ENCODE measurements at regions not wholly inside any gene's neighbourhood (a gene's known extent, or its start where the extent isn't known, plus 50 kb on each side); places are given as distances from the start of the nearest gene placed in this dataset.

GRCh38 chr2:224293976-224294375 lies 107.9 kb downstream of the FAM124B start:
- WGBS = 81% methylated on average over 6 of the region's 6 CpGs
- H3K36me3 ChIP-seq (ENCODE audit: control insufficient read depth in 2 of 2, insufficient read depth in 2 of 2, low read length in 1 of 2) = no peaks in the 10 kb centered on the region

GRCh38 chr2:224287531-224287930 lies 114.4 kb downstream of the FAM124B start:
- Histone ChIP-seq H3K9me3 (ENCODE audit: control insufficient read depth in 2 of 2, insufficient read depth in 1 of 2, low read length in 1 of 2) (no peaks in the 10 kb centered on the region), H3K27me3 (ENCODE audit: control insufficient read depth in 2 of 2, insufficient read depth in 1 of 2, low read length in 1 of 2) (no peaks in the 10 kb centered on the region), H3K4me3 (ENCODE audit: low read length in 2 of 2) (no peak overlapping the region), H3K27ac (ENCODE audit: low read depth in 1 of 2, low read length in 1 of 2) (no peak overlapping the region), H3K4me1 (ENCODE audit: control insufficient read depth in 2 of 2, insufficient read depth in 2 of 2, low read length in 2 of 2) (no peaks in the 10 kb centered on the region), H3K36me3 (ENCODE audit: control insufficient read depth in 2 of 2, insufficient read depth in 2 of 2, low read length in 1 of 2) (no peaks in the 10 kb centered on the region)
- DNase-seq (ENCODE audit: low read depth in 6 of 9, low spot score in 9 of 9) = no peak
- WGBS = 92% methylated on average over 2 of the region's 2 CpGs

More at GRCh38 chr2:224293976-224294375, 107.9 kb downstream of the FAM124B start:
- Histone ChIP-seq H3K27me3 (ENCODE audit: control insufficient read depth in 2 of 2, insufficient read depth in 1 of 2, low read length in 1 of 2) (no peaks in the 10 kb centered on the region), H3K27ac (ENCODE audit: low read depth in 1 of 2, low read length in 1 of 2) (no peak overlapping the region), H3K4me1 (ENCODE audit: control insufficient read depth in 2 of 2, insufficient read depth in 2 of 2, low read length in 2 of 2) (no peaks in the 10 kb centered on the region), H3K9me3 (ENCODE audit: control insufficient read depth in 2 of 2, insufficient read depth in 1 of 2, low read length in 1 of 2) (no peaks in the 10 kb centered on the region), H3K4me3 (ENCODE audit: low read length in 2 of 2) (no peak overlapping the region)
- DNase-seq (ENCODE audit: low read depth in 6 of 9, low spot score in 9 of 9) = no peak

- Histone ChIP-seq H3K27ac (ENCODE audit: low read depth in 1 of 2, low read length in 1 of 2) (no peak overlapping the region), H3K27me3 (ENCODE audit: control insufficient read depth in 2 of 2, insufficient read depth in 1 of 2, low read length in 1 of 2) (no peaks in the 10 kb centered on the region), H3K9me3 (ENCODE audit: control insufficient read depth in 2 of 2, insufficient read depth in 1 of 2, low read length in 1 of 2) (no peaks in the 10 kb centered on the region), H3K4me1 (ENCODE audit: control insufficient read depth in 2 of 2, insufficient read depth in 2 of 2, low read length in 2 of 2) (no peaks in the 10 kb centered on the region), H3K36me3 (ENCODE audit: control insufficient read depth in 2 of 2, insufficient read depth in 2 of 2, low read length in 1 of 2) (no peaks in the 10 kb centered on the region), H3K4me3 (ENCODE audit: low read length in 2 of 2) (no peak overlapping the region)
- WGBS = 46% methylated on average over 2 of the region's 2 CpGs
- no peak for DNase-seq (ENCODE audit: low read depth in 6 of 9, low spot score in 9 of 9)
Observed at GRCh38 chr2:224286923-224287322, 115.0 kb downstream of the FAM124B start.

GRCh38 chr2:224284134-224284946 lies 117.6 kb downstream of the FAM124B start:
- Histone ChIP-seq H3K4me3 (ENCODE audit: low read length in 2 of 2) (no peak overlapping the region), H3K27me3 (ENCODE audit: control insufficient read depth in 2 of 2, insufficient read depth in 1 of 2, low read length in 1 of 2) (no peaks in the 10 kb centered on the region), H3K36me3 (ENCODE audit: control insufficient read depth in 2 of 2, insufficient read depth in 2 of 2, low read length in 1 of 2) (no peaks in the 10 kb centered on the region), H3K9me3 (ENCODE audit: control insufficient read depth in 2 of 2, insufficient read depth in 1 of 2, low read length in 1 of 2) (no peaks in the 10 kb centered on the region), H3K4me1 (ENCODE audit: control insufficient read depth in 2 of 2, insufficient read depth in 2 of 2, low read length in 2 of 2) (no peaks in the 10 kb centered on the region), H3K27ac (ENCODE audit: low read depth in 1 of 2, low read length in 1 of 2) (no peak overlapping the region)
- DNase-seq (ENCODE audit: low read depth in 6 of 9, low spot score in 9 of 9) = peak in 3 of 9 donors; percentile 8 to 23 (median 22)
- WGBS = 72% methylated on average over 1 of the region's 1 CpG

GRCh38 chr2:224283466-224283965 lies 118.4 kb downstream of the FAM124B start:
- no peaks in the 10 kb centered on the region for H3K36me3 ChIP-seq (ENCODE audit: control insufficient read depth in 2 of 2, insufficient read depth in 2 of 2, low read length in 1 of 2)
- H3K4me3 ChIP-seq (ENCODE audit: low read length in 2 of 2) = no peak overlapping the region
- 89% methylated on average over 8 of the region's 8 CpGs for WGBS
- no peaks in the 10 kb centered on the region for H3K9me3 ChIP-seq (ENCODE audit: control insufficient read depth in 2 of 2, insufficient read depth in 1 of 2, low read length in 1 of 2)
- no peaks in the 10 kb centered on the region for H3K4me1 ChIP-seq (ENCODE audit: control insufficient read depth in 2 of 2, insufficient read depth in 2 of 2, low read length in 2 of 2)
- no peaks in the 10 kb centered on the region for H3K27me3 ChIP-seq (ENCODE audit: control insufficient read depth in 2 of 2, insufficient read depth in 1 of 2, low read length in 1 of 2)
- H3K27ac ChIP-seq (ENCODE audit: low read depth in 1 of 2, low read length in 1 of 2) = no peak overlapping the region
- no peak for DNase-seq (ENCODE audit: low read depth in 6 of 9, low spot score in 9 of 9)

GRCh38 chr2:224281374-224281773 lies 120.5 kb downstream of the FAM124B start:
- Histone ChIP-seq H3K4me1 (ENCODE audit: control insufficient read depth in 2 of 2, insufficient read depth in 2 of 2, low read length in 2 of 2) (no peaks in the 10 kb centered on the region), H3K27ac (ENCODE audit: low read depth in 1 of 2, low read length in 1 of 2) (no peak overlapping the region), H3K4me3 (ENCODE audit: low read length in 2 of 2) (no peak overlapping the region), H3K9me3 (ENCODE audit: control insufficient read depth in 2 of 2, insufficient read depth in 1 of 2, low read length in 1 of 2) (no peaks in the 10 kb centered on the region), H3K36me3 (ENCODE audit: control insufficient read depth in 2 of 2, insufficient read depth in 2 of 2, low read length in 1 of 2) (no peaks in the 10 kb centered on the region), H3K27me3 (ENCODE audit: control insufficient read depth in 2 of 2, insufficient read depth in 1 of 2, low read length in 1 of 2) (no peaks in the 10 kb centered on the region)
- no peak for DNase-seq (ENCODE audit: low read depth in 6 of 9, low spot score in 9 of 9)
- WGBS = 94% methylated on average over 2 of the region's 2 CpGs

GRCh38 chr2:224278531-224278930 lies 123.4 kb downstream of the FAM124B start:
- H3K4me1 ChIP-seq (ENCODE audit: control insufficient read depth in 2 of 2, insufficient read depth in 2 of 2, low read length in 2 of 2) = no peaks in the 10 kb centered on the region
- no peaks in the 10 kb centered on the region for H3K9me3 ChIP-seq (ENCODE audit: control insufficient read depth in 2 of 2, insufficient read depth in 1 of 2, low read length in 1 of 2)
- no peaks in the 10 kb centered on the region for H3K36me3 ChIP-seq (ENCODE audit: control insufficient read depth in 2 of 2, insufficient read depth in 2 of 2, low read length in 1 of 2)
- no peaks in the 10 kb centered on the region for H3K27me3 ChIP-seq (ENCODE audit: control insufficient read depth in 2 of 2, insufficient read depth in 1 of 2, low read length in 1 of 2)
- DNase-seq (ENCODE audit: low read depth in 6 of 9, low spot score in 9 of 9) = no peak
- 87% methylated on average over 3 of the region's 3 CpGs for WGBS
- H3K27ac ChIP-seq (ENCODE audit: low read depth in 1 of 2, low read length in 1 of 2) = no peak overlapping the region
- H3K4me3 ChIP-seq (ENCODE audit: low read length in 2 of 2) = no peak overlapping the region

- no peak overlapping the region for H3K4me3 ChIP-seq (ENCODE audit: low read length in 2 of 2)
- no peak overlapping the region for H3K27ac ChIP-seq (ENCODE audit: low read depth in 1 of 2, low read length in 1 of 2)
- H3K27me3 ChIP-seq (ENCODE audit: control insufficient read depth in 2 of 2, insufficient read depth in 1 of 2, low read length in 1 of 2) = no peaks in the 10 kb centered on the region
- DNase-seq (ENCODE audit: low read depth in 6 of 9, low spot score in 9 of 9) = no peak
- H3K4me1 ChIP-seq (ENCODE audit: control insufficient read depth in 2 of 2, insufficient read depth in 2 of 2, low read length in 2 of 2) = no peaks in the 10 kb centered on the region
- no peaks in the 10 kb centered on the region for H3K9me3 ChIP-seq (ENCODE audit: control insufficient read depth in 2 of 2, insufficient read depth in 1 of 2, low read length in 1 of 2)
- H3K36me3 ChIP-seq (ENCODE audit: control insufficient read depth in 2 of 2, insufficient read depth in 2 of 2, low read length in 1 of 2) = no peaks in the 10 kb centered on the region
Observed at GRCh38 chr2:224276251-224276650, 125.7 kb downstream of the FAM124B start.

- H3K27me3 ChIP-seq (ENCODE audit: control insufficient read depth in 2 of 2, insufficient read depth in 1 of 2, low read length in 1 of 2) = no peaks in the 10 kb centered on the region
- no peak overlapping the region for H3K27ac ChIP-seq (ENCODE audit: low read depth in 1 of 2, low read length in 1 of 2)
- H3K36me3 ChIP-seq (ENCODE audit: control insufficient read depth in 2 of 2, insufficient read depth in 2 of 2, low read length in 1 of 2) = no peaks in the 10 kb centered on the region
- no peak for DNase-seq (ENCODE audit: low read depth in 6 of 9, low spot score in 9 of 9)
- 95% methylated on average over 6 of the region's 6 CpGs for WGBS
- no peaks in the 10 kb centered on the region for H3K4me1 ChIP-seq (ENCODE audit: control insufficient read depth in 2 of 2, insufficient read depth in 2 of 2, low read length in 2 of 2)
- no peak overlapping the region for H3K4me3 ChIP-seq (ENCODE audit: low read length in 2 of 2)
- H3K9me3 ChIP-seq (ENCODE audit: control insufficient read depth in 2 of 2, insufficient read depth in 1 of 2, low read length in 1 of 2) = no peaks in the 10 kb centered on the region
Observed at GRCh38 chr2:224272237-224272910, 129.5 kb downstream of the FAM124B start.
